ENCODE measurements at regions not wholly inside any gene's neighbourhood (a gene's known extent, or its start where the extent isn't known, plus 50 kb on each side); places are given as distances from the start of the nearest gene placed in this dataset.
"Not testable (repeated sequence)": the region's sequence is repeated elsewhere in the genome, so short reads cannot be mapped to it uniquely, and the experiment has no call there.

DNA sequence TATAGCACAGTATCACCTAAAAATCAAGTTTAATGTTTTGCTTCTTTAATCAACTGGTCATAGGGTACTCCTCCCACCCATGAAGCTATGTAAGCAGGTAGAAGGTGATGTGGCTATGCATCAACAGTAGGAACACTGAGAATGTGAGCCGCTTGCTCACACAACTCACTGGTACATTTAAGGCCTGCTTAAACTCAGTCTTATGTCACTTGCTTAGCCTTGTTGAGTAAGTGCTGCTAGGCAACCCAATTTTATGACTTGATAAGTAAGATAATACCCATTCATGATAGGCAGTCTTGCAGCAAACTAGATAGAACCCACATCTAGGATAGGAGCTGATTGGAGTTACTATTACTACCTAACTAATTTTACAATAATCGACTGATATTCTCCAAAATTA, 70.0 kb upstream of the BMP4 start:
- no peaks in the 10 kb centered on the region for H3K36me3 ChIP-seq (replicated peaks in 1 of 2; ENCODE audit: control insufficient read depth in 1 of 2, insufficient read depth in 2 of 2, low read length in 1 of 2)
- H3K4me2 ChIP-seq, result no peak overlapping the region
- H3K9me2 ChIP-seq, result no peaks in the 10 kb centered on the region
- no peaks in the 10 kb centered on the region for H3K4me1 ChIP-seq (ENCODE audit: control insufficient read depth in 1 of 2, insufficient read depth in 2 of 2, low read depth in 1 of 2, low read length in 1 of 2)
- POLR2A ChIA-PET, result no interaction called here
- 18% methylated on average over 2 of the region's 2 CpGs for WGBS (ENCODE audit: low lambda C conversion rate)
- H3K9ac ChIP-seq, result no peak overlapping the region
- no peak for TF ChIP-seq MXI1 (IDR thresholded peaks at IDR 0.05; ENCODE audit: low read depth, low read length)
- no peak for TF ChIP-seq POLR2AphosphoS5 (IDR thresholded peaks at IDR 0.05; ENCODE audit: low read depth, low read length)
- TF ChIP-seq NFIC (IDR thresholded peaks at IDR 0.05; ENCODE audit: borderline replicate concordance), result no peak
- TF ChIP-seq, protein P1, sequence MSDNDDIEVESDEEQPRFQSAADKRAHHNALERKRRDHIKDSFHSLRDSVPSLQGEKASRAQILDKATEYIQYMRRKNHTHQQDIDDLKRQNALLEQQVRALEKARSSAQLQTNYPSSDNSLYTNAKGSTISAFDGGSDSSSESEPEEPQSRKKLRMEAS (IDR thresholded peaks at IDR 0.05; ENCODE audit: low read depth), result no peak
- TF ChIP-seq RCOR1 (IDR thresholded peaks at IDR 0.05; ENCODE audit: low read length), result no peak
- no peak for TF ChIP-seq ELF1 (IDR thresholded peaks at IDR 0.05)
- TF ChIP-seq, protein P2, sequence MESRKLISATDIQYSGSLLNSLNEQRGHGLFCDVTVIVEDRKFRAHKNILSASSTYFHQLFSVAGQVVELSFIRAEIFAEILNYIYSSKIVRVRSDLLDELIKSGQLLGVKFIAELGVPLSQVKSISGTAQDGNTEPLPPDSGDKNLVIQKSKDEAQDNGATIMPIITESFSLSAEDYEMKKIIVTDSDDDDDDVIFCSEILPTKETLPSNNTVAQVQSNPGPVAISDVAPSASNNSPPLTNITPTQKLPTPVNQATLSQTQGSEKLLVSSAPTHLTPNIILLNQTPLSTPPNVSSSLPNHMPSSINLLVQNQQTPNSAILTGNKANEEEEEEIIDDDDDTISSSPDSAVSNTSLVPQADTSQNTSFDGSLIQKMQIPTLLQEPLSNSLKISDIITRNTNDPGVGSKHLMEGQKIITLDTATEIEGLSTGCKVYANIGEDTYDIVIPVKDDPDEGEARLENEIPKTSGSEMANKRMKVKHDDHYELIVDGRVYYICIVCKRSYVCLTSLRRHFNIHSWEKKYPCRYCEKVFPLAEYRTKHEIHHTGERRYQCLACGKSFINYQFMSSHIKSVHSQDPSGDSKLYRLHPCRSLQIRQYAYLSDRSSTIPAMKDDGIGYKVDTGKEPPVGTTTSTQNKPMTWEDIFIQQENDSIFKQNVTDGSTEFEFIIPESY (IDR thresholded peaks at IDR 0.05; ENCODE audit: borderline replicate concordance, low read depth), result no peak
- TF ChIP-seq RXRA (IDR thresholded peaks at IDR 0.05; ENCODE audit: borderline replicate concordance, low read depth), result no peak
- no peak for TF ChIP-seq CHD2 (IDR thresholded peaks at IDR 0.05; ENCODE audit: low read length, partially characterized antibody)
- TF ChIP-seq RFX5 (IDR thresholded peaks at IDR 0.05; ENCODE audit: low read length), result no peak
- TF ChIP-seq EZH2phosphoT487 (IDR thresholded peaks at IDR 0.05; ENCODE audit: borderline replicate concordance, low read depth), result no peak
- TF ChIP-seq, protein P3, sequence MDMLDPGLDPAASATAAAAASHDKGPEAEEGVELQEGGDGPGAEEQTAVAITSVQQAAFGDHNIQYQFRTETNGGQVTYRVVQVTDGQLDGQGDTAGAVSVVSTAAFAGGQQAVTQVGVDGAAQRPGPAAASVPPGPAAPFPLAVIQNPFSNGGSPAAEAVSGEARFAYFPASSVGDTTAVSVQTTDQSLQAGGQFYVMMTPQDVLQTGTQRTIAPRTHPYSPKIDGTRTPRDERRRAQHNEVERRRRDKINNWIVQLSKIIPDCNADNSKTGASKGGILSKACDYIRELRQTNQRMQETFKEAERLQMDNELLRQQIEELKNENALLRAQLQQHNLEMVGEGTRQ (IDR thresholded peaks at IDR 0.05; ENCODE audit: borderline replicate concordance, low read depth, low read length), result no peak
- TF ChIP-seq, protein P4, sequence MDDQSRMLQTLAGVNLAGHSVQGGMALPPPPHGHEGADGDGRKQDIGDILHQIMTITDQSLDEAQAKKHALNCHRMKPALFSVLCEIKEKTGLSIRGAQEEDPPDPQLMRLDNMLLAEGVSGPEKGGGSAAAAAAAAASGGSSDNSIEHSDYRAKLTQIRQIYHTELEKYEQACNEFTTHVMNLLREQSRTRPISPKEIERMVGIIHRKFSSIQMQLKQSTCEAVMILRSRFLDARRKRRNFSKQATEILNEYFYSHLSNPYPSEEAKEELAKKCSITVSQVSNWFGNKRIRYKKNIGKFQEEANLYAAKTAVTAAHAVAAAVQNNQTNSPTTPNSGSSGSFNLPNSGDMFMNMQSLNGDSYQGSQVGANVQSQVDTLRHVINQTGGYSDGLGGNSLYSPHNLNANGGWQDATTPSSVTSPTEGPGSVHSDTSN (IDR thresholded peaks at IDR 0.05), result no peak
- TF ChIP-seq FOXM1 (IDR thresholded peaks at IDR 0.05; ENCODE audit: low read depth), result no peak
- no peaks in the 10 kb centered on the region for H3F3A ChIP-seq (replicated peaks; ENCODE audit: insufficient read depth)
- CTCF ChIA-PET, result no interaction called here
- DNase-seq, result no peak
- no peaks in the 10 kb centered on the region for H3K27me3 ChIP-seq (ENCODE audit: insufficient read depth)
- H3K27ac ChIP-seq (ENCODE audit: low read depth in 2 of 2, low read length in 1 of 2), result no peak overlapping the region
- no peaks in the 10 kb centered on the region for H4K20me1 ChIP-seq (ENCODE audit: insufficient read depth)
- no peak overlapping the region for H2AFZ ChIP-seq (ENCODE audit: low read depth)
- H3K4me3 ChIP-seq (ENCODE audit: low read depth in 2 of 2, low read length in 1 of 2), result no peak overlapping the region
- no peaks in the 10 kb centered on the region for H3K9me3 ChIP-seq
- H3K79me2 ChIP-seq (ENCODE audit: insufficient read depth), result no peaks in the 10 kb centered on the region

DNA sequence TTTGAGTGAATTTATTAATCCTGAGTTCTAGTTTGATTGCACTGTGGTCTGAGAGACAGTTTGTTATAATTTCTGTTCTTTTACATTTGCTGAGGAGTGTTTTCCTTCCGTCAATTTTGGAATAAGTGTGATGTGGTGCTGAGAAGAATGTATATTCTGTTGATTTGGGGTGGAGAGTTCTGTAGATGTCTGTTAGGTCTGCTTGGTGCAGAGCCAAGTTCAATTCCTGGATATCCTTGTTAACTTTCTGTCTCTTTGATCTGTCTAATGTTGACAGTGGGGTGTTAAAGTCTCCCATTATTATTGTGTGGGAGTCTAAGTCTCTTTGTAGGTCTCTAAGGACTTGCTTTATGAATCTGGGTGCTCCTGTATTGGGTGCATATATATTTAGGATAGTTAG, 74.4 kb upstream of the BMP4 start:
- H3K9ac ChIP-seq; DNase-seq; POLR2A ChIA-PET; H3K4me3 ChIP-seq (ENCODE audit: low read depth in 2 of 2, low read length in 1 of 2); H4K20me1 ChIP-seq (ENCODE audit: insufficient read depth); H3K27ac ChIP-seq (ENCODE audit: low read depth in 2 of 2, low read length in 1 of 2); H3K27me3 ChIP-seq (ENCODE audit: insufficient read depth); H3K4me1 ChIP-seq (ENCODE audit: control insufficient read depth in 1 of 2, insufficient read depth in 2 of 2, low read depth in 1 of 2, low read length in 1 of 2); H3K36me3 ChIP-seq (replicated peaks in 1 of 2; ENCODE audit: control insufficient read depth in 1 of 2, insufficient read depth in 2 of 2, low read length in 1 of 2); CTCF ChIA-PET; H3K4me2 ChIP-seq; H3F3A ChIP-seq (replicated peaks; ENCODE audit: insufficient read depth); H3K9me3 ChIP-seq; H3K9me2 ChIP-seq; H2AFZ ChIP-seq (ENCODE audit: low read depth); H3K79me2 ChIP-seq (ENCODE audit: insufficient read depth): not testable (repeated sequence)
- 10% methylated on average over 1 of the region's 1 CpG for WGBS (ENCODE audit: low lambda C conversion rate)

DNA sequence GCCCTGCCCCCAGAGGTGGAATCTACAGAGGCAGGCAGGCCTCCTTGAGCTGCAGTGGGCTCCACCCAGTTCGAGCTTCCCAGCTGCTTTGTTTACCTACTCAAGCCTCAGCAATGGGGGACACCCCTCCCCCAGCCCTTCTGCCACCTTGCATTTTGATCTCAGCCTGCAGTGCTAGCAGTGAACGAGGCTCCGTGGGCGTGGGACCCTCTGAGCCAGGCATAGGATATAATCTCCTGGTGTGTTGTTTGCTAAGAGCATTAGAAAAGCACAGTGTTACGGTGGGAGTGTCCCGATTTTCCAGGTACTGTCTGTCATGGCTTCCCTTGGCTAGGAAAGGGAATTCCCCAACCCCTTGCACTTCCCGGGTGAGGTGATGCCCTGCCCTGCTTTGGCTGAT, 76.7 kb upstream of the BMP4 start:
- H3K9ac ChIP-seq; H3K9me2 ChIP-seq; POLR2A ChIA-PET; H3K27me3 ChIP-seq (ENCODE audit: insufficient read depth); DNase-seq; H3K4me2 ChIP-seq; H3K36me3 ChIP-seq (replicated peaks in 1 of 2; ENCODE audit: control insufficient read depth in 1 of 2, insufficient read depth in 2 of 2, low read length in 1 of 2); H3K4me1 ChIP-seq (ENCODE audit: control insufficient read depth in 1 of 2, insufficient read depth in 2 of 2, low read depth in 1 of 2, low read length in 1 of 2); H3F3A ChIP-seq (replicated peaks; ENCODE audit: insufficient read depth); H4K20me1 ChIP-seq (ENCODE audit: insufficient read depth); H2AFZ ChIP-seq (ENCODE audit: low read depth); H3K27ac ChIP-seq (ENCODE audit: low read depth in 2 of 2, low read length in 1 of 2); H3K79me2 ChIP-seq (ENCODE audit: insufficient read depth); H3K4me3 ChIP-seq (ENCODE audit: low read depth in 2 of 2, low read length in 1 of 2); H3K9me3 ChIP-seq: not testable (repeated sequence)
- 0% methylated on average over 1 of the region's 7 CpGs for WGBS (ENCODE audit: low lambda C conversion rate)
- CTCF ChIA-PET, result interaction anchor here (1.4 kb wide), 1 partner anchor 315 kb away, joined by 4 read pairs; no protein-coding TSS in a partner anchor

Measured in SK-N-SH (cell line).